Stomach (tissue), 8 donors: ENCODE measurements at regions not wholly inside any gene's neighbourhood (a gene's known extent, or its start where the extent isn't known, plus 50 kb on each side); places are given as distances from the start of the nearest gene placed in this dataset.

Source experiments
- DNase-seq, 2 donors: peaks; one replicate each; pipeline versions ENCODE4 v3.0.0 to v3.0.0-alpha.2; 2013 to 2019
- H3K27ac ChIP-seq, 5 donors: fragments of 200-600 bp in 4 of 5; sonication (generic) in 4 of 5; one replicate each; pipeline ENCODE4 v1.5.1; 2013 to 2019; ENCODE audit warnings: mild to moderate bottlenecking in 1 of 5, moderate library complexity in 1 of 5
- H3K27me3 ChIP-seq, 3 donors: fragments of 200-600 bp; sonication (generic); one replicate each; pipeline ENCODE4 v1.5.1; 2017 to 2019; ENCODE audit warnings: mixed run types in 1 of 3
- H3K36me3 ChIP-seq, 4 donors: fragments of 200-600 bp; sonication (generic); 1 replicate in 3 of 4; 2 replicates in 1 of 4; pipeline ENCODE4 v1.5.1; 2016 to 2019
- H3K4me1 ChIP-seq, 4 donors: fragments of 200-600 bp; sonication (generic); one replicate each; pipeline ENCODE4 v1.5.1; 2016 to 2019
- H3K4me3 ChIP-seq, 4 donors: fragments of 200-600 bp; sonication (generic) in 3 of 4; one replicate each; pipeline ENCODE4 v1.5.1; 2016 to 2019; ENCODE audit warnings: mild to moderate bottlenecking in 1 of 4
- H3K9me3 ChIP-seq, 4 donors: fragments of 200-600 bp; sonication (generic); one replicate each; pipeline ENCODE4 v1.5.1; 2016 to 2019
- EP300 ChIP-seq: sonication (generic); formaldehyde crosslinking; IDR thresholded peaks from one replicate; pipeline ENCODE4 v1.6.1; 2017; ENCODE audit warnings: antibody characterized with exemption
- POLR2A ChIP-seq, 4 donors: fragments of 450-650 bp; IDR thresholded peaks; one replicate each; pipeline ENCODE4 v1.6.1; 2016; ENCODE audit warnings: antibody characterized with exemption in 4 of 4, control low read depth in 2 of 4, mild to moderate bottlenecking in 1 of 4, moderate library complexity in 1 of 4
- POLR2AphosphoS5 ChIP-seq, 3 donors: sonication (generic); formaldehyde crosslinking; IDR thresholded peaks; one replicate each; pipeline ENCODE4 v1.6.1; 2016; ENCODE audit warnings: antibody characterized with exemption in 3 of 3
- WGBS, 5 donors: extraction: QIAGEN DNeasy Blood & Tissue Kit in 3 of 5; methylation state at CpG; one replicate each; pipeline versions ENCODE4 v1.1.5 to v1.1.7; 2013 to 2018; 5-methylcytosine and 5-hydroxymethylcytosine counted together
- intact Hi-C: fragments of 100-400 bp; cut with DNase I; formaldehyde crosslinking; loops from one replicate; pipeline ENCODE4 v1.15.1; 2023; ENCODE audit warnings: low total_unique reads
- TF ChIP-seq, protein P1 (sequence below), 7 experiments: fragments of 450-650 bp in 4 of 7; fragments of 200-600 bp in 3 of 7; sonication (generic) in 3 of 7; IDR thresholded peaks; one replicate each; pipeline ENCODE4 v1.5.1; 2016 to 2019; ENCODE audit warnings: antibody characterized with exemption in 7 of 7, control low read depth in 2 of 7, mild to moderate bottlenecking in 1 of 7
- donor health status: healthy with polysubstance abuse.
- donor health status: Bipolar disorder and iron deficiency.
- donor health status: healthy.

DNA sequence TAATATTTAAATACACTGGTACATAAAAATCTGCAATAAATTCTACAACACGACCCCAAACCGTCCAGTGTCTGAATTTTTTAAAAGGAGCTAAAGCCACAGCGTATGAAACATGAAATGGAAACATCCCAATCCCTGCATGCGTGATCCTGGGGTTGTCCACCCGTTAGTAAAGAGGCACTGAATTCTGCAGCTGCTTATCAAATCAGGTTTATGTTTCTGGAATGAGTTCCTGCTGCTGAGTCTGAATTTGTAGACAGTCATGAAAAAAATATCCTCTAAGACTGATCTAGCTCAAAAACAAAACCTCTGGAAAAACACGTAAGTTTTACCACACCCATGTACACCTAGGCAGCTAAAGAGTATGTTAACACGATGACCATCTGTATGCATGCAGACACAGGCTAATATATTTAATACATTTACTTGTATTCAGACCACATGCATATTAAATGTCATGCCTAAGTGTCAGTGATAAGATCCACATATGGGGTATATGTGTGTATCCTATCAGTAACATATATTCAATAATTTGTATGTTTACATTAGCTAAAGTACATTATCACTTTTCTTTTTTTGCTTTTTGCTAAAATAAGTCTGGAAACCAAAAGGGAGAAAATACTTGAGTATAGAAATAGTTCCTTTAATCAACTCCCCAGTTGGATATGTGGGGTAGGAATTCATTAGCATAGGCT is 420.5 kb upstream of the PSMD7 start:
- TF ChIP-seq POLR2AphosphoS5 (IDR thresholded peaks at IDR 0.05) (no peak), EP300 (no peak), POLR2A (IDR thresholded peaks at IDR 0.05) (no peak)
- TF ChIP-seq, protein P1, sequence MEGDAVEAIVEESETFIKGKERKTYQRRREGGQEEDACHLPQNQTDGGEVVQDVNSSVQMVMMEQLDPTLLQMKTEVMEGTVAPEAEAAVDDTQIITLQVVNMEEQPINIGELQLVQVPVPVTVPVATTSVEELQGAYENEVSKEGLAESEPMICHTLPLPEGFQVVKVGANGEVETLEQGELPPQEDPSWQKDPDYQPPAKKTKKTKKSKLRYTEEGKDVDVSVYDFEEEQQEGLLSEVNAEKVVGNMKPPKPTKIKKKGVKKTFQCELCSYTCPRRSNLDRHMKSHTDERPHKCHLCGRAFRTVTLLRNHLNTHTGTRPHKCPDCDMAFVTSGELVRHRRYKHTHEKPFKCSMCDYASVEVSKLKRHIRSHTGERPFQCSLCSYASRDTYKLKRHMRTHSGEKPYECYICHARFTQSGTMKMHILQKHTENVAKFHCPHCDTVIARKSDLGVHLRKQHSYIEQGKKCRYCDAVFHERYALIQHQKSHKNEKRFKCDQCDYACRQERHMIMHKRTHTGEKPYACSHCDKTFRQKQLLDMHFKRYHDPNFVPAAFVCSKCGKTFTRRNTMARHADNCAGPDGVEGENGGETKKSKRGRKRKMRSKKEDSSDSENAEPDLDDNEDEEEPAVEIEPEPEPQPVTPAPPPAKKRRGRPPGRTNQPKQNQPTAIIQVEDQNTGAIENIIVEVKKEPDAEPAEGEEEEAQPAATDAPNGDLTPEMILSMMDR (IDR thresholded peaks at IDR 0.05), result no peak
- intact Hi-C loops, result loop anchor here (5.0 kb wide), 1 partner anchor 309 kb away; no protein-coding TSS in a partner anchor
- 60 to 70% (median 68%) methylated on average over 7 of the region's 7 CpGs for WGBS, 5 donors
- Histone ChIP-seq H3K9me3 (no peaks in the 10 kb centered on the region), H3K4me3 (no peak overlapping the region), H3K4me1 (peaks cover 0 to 5% (median 0%) of the 10 kb centered on the region in 4 donors), H3K27me3 (peaks cover 0 to 7% (median 0%) of the 10 kb centered on the region in 3 donors), H3K36me3 (no peaks in the 10 kb centered on the region), H3K27ac (no peak overlapping the region)
- no peak for DNase-seq

DNA sequence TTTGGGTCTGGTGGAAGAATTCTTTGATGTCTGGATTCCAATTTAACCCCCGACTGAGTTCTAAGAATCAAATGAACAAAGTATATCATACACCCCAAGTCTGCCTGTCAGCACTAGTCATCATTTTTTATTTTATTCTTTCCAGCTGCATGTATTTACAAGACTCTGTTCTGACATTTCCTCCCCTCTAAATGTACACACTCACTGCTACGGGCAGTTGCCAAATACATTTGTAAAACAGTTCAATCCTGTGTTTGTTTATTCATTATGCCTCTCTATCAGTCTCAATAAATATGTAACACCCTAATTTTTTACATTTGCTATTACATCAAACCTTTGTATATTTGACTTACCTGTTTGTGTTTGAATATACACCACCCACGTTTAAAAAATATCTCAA is 422.3 kb upstream of the PSMD7 start:
- Histone ChIP-seq H3K36me3 (no peaks in the 10 kb centered on the region), H3K27ac (no peak overlapping the region), H3K4me1 (peaks cover 0 to 5% (median under 1%) of the 10 kb centered on the region in 4 donors), H3K9me3 (no peaks in the 10 kb centered on the region), H3K27me3 (no peaks in the 10 kb centered on the region), H3K4me3 (no peak overlapping the region)
- 24 to 35% (median 31%) methylated on average over 3 of the region's 3 CpGs for WGBS, 5 donors
- intact Hi-C loops, result no loop called here
- no peak for DNase-seq
- no peak for TF ChIP-seq POLR2A (IDR thresholded peaks at IDR 0.05)
- TF ChIP-seq, protein P1 (IDR thresholded peaks at IDR 0.05), result no peak
- TF ChIP-seq POLR2AphosphoS5 (IDR thresholded peaks at IDR 0.05), result no peak
- no peak for TF ChIP-seq EP300

DNA sequence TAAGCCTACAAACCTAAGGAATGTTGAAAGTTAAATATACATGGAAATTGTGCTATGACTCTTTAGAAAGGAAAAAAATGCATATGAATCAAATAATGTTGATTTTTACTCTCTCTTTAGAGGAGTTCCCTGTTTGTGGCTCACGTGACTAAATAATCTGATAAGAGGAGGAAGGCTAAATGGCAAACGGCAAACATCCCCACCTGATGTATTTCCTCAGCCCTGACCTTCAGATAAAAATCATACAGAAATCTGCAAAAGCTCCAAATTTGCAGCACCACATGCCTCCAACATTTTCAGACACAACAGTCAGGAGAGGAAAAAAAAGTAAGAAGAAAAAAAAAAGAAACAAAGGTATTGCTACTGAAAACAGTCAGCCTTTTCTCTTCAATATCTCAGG is 423.0 kb upstream of the PSMD7 start:
- no peaks in the 10 kb centered on the region for H3K36me3 ChIP-seq
- WGBS, 5 donors, result 7 to 35% (median 14%) methylated on average over 2 of the region's 2 CpGs
- peaks cover 0 to 5% (median 2%) of the 10 kb centered on the region in 4 donors for H3K4me1 ChIP-seq
- intact Hi-C loops, result no loop called here
- TF ChIP-seq POLR2A (IDR thresholded peaks at IDR 0.05) (no peak), POLR2AphosphoS5 (IDR thresholded peaks at IDR 0.05) (no peak), EP300 (no peak)
- TF ChIP-seq, protein P1 (IDR thresholded peaks at IDR 0.05), result no peak
- no peak overlapping the region for H3K27ac ChIP-seq
- no peaks in the 10 kb centered on the region for H3K9me3 ChIP-seq
- H3K27me3 ChIP-seq, result no peaks in the 10 kb centered on the region
- no peak overlapping the region for H3K4me3 ChIP-seq
- no peak for DNase-seq

DNA sequence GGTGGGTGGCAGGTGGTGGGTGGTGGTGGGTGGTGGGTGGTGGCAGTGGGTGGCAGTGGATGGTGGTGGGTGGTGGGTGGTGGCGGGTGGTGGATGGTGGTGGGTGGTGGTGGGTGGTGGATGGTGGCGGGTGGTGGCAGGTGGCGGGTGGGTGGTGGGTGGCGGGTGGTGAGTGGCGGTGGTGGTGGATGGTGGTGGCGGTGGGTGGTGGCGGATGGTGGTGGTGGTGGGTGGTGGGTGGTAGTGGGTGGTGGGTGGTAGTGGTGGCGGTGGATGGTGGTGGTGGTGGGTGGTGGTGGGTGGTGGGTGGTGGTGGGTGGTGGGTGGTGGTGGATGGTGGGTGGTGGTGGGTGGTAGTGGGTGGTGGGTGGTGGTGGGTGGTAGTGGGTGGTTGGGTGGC is 423.8 kb upstream of the PSMD7 start:
- intact Hi-C loops, result no loop called here
- Histone ChIP-seq H3K27me3 (no peaks in the 10 kb centered on the region), H3K36me3 (no peaks in the 10 kb centered on the region), H3K27ac (no peak overlapping the region), H3K9me3 (no peaks in the 10 kb centered on the region), H3K4me1 (peaks cover 0 to 5% (median 2%) of the 10 kb centered on the region in 4 donors), H3K4me3 (no peak overlapping the region)
- DNase-seq, result no peak
- 83% methylated on average over 2 of the region's 8 CpGs; no CpG with 5 or more reads in 4 of the 5 donors for WGBS, 5 donors
- TF ChIP-seq EP300, result no peak
- no peak for TF ChIP-seq POLR2A (IDR thresholded peaks at IDR 0.05)
- TF ChIP-seq, protein P1 (IDR thresholded peaks at IDR 0.05), result no peak
- no peak for TF ChIP-seq POLR2AphosphoS5 (IDR thresholded peaks at IDR 0.05)
